ENCODE measurements at regions not wholly inside any gene's neighbourhood (a gene's known extent, or its start where the extent isn't known, plus 50 kb on each side); places are given as distances from the start of the nearest gene placed in this dataset.

DNA sequence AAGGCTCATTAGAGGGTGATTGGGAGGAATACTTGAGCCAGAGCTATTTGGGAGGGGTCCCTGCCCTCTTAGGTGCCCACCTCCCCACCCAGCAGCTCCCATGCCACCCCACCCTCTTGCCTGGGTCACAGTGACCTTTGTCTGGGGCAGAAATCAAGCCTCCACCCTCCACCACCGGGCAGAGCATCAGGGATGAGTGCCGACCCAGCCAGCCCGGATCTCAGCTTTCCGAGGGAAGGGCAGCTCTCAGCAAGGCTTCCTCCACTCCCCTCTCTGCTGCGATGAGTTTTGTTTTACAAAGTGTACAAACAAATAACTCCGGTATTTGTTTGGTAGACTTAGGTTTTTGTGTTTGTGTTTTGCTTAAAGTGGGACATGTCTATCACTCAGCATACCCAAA is 136.7 kb upstream of the CST7 start:
- Histone ChIP-seq H2BK15ac (ENCODE audit: low read depth, low read length) (no peak overlapping the region), H3K14ac (replicated peaks; ENCODE audit: low read depth, low read length) (no peak overlapping the region), H4K5ac (ENCODE audit: low read depth, low read length) (no peak overlapping the region), H3K27ac (ENCODE audit: insufficient read depth, low read length) (no peak overlapping the region), H3K56ac (ENCODE audit: extremely low read depth, insufficient read depth, low read length) (no peak overlapping the region), H2BK120ac (ENCODE audit: low read depth, low read length) (no peak overlapping the region), H2BK20ac (ENCODE audit: low read depth, low read length) (no peak overlapping the region), H3K23ac (ENCODE audit: low read depth, low read length) (no peak overlapping the region), H3K4me1 (ENCODE audit: control insufficient read depth, insufficient read depth, low read length) (no peaks in the 10 kb centered on the region), H3K9ac (ENCODE audit: low read depth, low read length) (no peak overlapping the region), H2BK5ac (ENCODE audit: low read depth, low read length, poor library complexity, severe bottlenecking) (no peak overlapping the region), H3K4ac (ENCODE audit: low read depth, low read length) (no peak overlapping the region), H4K20me1 (ENCODE audit: insufficient read depth, low read length) (no peaks in the 10 kb centered on the region), H2AK9ac (replicated peaks; ENCODE audit: low read depth, low read length, poor library complexity) (no peak overlapping the region), H4K8ac (ENCODE audit: low read depth in 2 of 2, low read length in 2 of 2) (no peak overlapping the region), H3K18ac (ENCODE audit: low read depth, low read length) (no peak overlapping the region), H3K27me3 (ENCODE audit: control insufficient read depth, insufficient read depth, low read length) (no peaks in the 10 kb centered on the region; the same call in 1 of the 2 replicates), H4K91ac (ENCODE audit: insufficient read depth, low read depth, low read length) (no peak overlapping the region), H2AFZ (replicated peaks; ENCODE audit: low read length, poor library complexity) (no peak overlapping the region), H3K4me3 (ENCODE audit: insufficient read depth, low read depth, low read length) (no peak overlapping the region), H3K9me1 (ENCODE audit: insufficient read depth, low read length) (no peaks in the 10 kb centered on the region), H2AK5ac (ENCODE audit: low read depth, low read length) (no peak overlapping the region), H3K4me2 (ENCODE audit: low read depth, low read length) (no peak overlapping the region), H3K36me3 (ENCODE audit: control insufficient read depth, insufficient read depth, low read length) (no peaks in the 10 kb centered on the region), H3K9me3 (ENCODE audit: control insufficient read depth, insufficient read depth, low read length) (no peaks in the 10 kb centered on the region), H3K79me1 (ENCODE audit: low read depth in 1 of 2, low read length in 2 of 2) (no peaks in the 10 kb centered on the region)
- BruUV-seq (replicated peaks), result no TSS peak
- CTCF ChIA-PET, result no interaction called here
- no peak for DNase-seq
- no CpG with 5 or more reads among the region's 6 CpGs for WGBS, 2 experiments (ENCODE audit: extremely low coverage in 2 of 2, insufficient read length in 1 of 2)
- ATAC-seq (ENCODE audit: low read depth), result no peak
- dilution Hi-C loops (cut with HindIII; ENCODE audit: low sequenced_read_pairs, unreplicated experiment) (no loop called here), intact Hi-C loops (cut with micrococcal nuclease) (no loop called here), in situ Hi-C loops (cut with MboI; ENCODE audit: low sequenced_read_pairs) (no loop called here)
- POLR2A ChIA-PET (ENCODE audit: unreplicated experiment), result no interaction called here
- TF ChIP-seq CTCF (conservative IDR thresholded peaks at IDR 0.05; ENCODE audit: low read depth, low read length) (no peak), USF2 (IDR thresholded peaks at IDR 0.05; ENCODE audit: low read depth, low read length) (no peak), POLR2A (IDR thresholded peaks at IDR 0.05; ENCODE audit: low read depth, low read length) (no peak), FOS (IDR thresholded peaks at IDR 0.05; ENCODE audit: low read depth, low read length) (no peak), RAD21 (IDR thresholded peaks at IDR 0.05; ENCODE audit: low read length) (no peak), MAFK (IDR thresholded peaks at IDR 0.05; ENCODE audit: low read depth, low read length) (no peak), CEBPB (IDR thresholded peaks at IDR 0.05; ENCODE audit: low read depth, low read length) (no peak), CHD1 (IDR thresholded peaks at IDR 0.05; ENCODE audit: low read depth, low read length) (no peak), ELK1 (IDR thresholded peaks at IDR 0.05; ENCODE audit: borderline replicate concordance, low read depth, low read length) (no peak), BHLHE40 (IDR thresholded peaks at IDR 0.05; ENCODE audit: low read depth, low read length) (no peak), MXI1 (IDR thresholded peaks at IDR 0.05; ENCODE audit: borderline replicate concordance, low read depth, low read length) (no peak), SMC3 (IDR thresholded peaks at IDR 0.05; ENCODE audit: low read depth, low read length) (no peak), RFX5 (IDR thresholded peaks at IDR 0.05; ENCODE audit: low read depth, low read length) (no peak), MAZ (IDR thresholded peaks at IDR 0.05; ENCODE audit: borderline replicate concordance, low read depth, low read length) (no peak), NFE2L2 (IDR thresholded peaks at IDR 0.05; ENCODE audit: low read depth, low read length) (no peak), RCOR1 (IDR thresholded peaks at IDR 0.05; ENCODE audit: insufficient replicate concordance, low read length) (no peak)
